ENCODE measurements at regions not wholly inside any gene's neighbourhood (a gene's known extent, or its start where the extent isn't known, plus 50 kb on each side); places are given as distances from the start of the nearest gene placed in this dataset.

DNA sequence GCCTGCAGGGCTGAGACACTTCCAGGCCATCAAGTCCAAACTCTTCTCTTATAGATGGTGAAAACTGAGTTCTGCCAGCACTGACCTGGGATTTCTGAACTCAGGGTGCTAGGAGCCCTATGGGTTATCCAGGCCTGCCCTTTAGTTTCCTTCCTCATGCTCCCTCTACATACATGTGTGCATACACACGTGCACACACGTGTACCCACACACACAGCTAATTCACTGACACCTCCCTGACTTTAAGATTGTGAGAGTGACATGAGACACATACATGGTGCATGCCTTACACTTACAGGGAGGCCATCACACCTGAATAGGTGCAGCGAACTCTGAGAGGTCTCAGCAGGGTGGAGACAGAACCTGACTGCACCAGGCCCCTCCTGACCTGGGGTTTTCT, 267.4 kb downstream of the CYP26B1 start:
- TF ChIP-seq POLR2A (IDR thresholded peaks at IDR 0.05; ENCODE audit: low read length) (no peak), GATA1 (IDR thresholded peaks at IDR 0.05; ENCODE audit: low read depth, low read length) (no peak)
